Renal cortex interstitium (tissue), 11 donors: ENCODE measurements at regions not wholly inside any gene's neighbourhood (a gene's known extent, or its start where the extent isn't known, plus 50 kb on each side); places are given as distances from the start of the nearest gene placed in this dataset.

Experiments
- DNase-seq, 11 donors: peaks; one replicate each; pipeline ENCODE4 v3.0.0-alpha.2; 2013; ENCODE audit warnings: low read depth in 9 of 11, low spot score in 4 of 11; ENCODE audit errors: extremely low read depth in 1 of 11

DNA sequence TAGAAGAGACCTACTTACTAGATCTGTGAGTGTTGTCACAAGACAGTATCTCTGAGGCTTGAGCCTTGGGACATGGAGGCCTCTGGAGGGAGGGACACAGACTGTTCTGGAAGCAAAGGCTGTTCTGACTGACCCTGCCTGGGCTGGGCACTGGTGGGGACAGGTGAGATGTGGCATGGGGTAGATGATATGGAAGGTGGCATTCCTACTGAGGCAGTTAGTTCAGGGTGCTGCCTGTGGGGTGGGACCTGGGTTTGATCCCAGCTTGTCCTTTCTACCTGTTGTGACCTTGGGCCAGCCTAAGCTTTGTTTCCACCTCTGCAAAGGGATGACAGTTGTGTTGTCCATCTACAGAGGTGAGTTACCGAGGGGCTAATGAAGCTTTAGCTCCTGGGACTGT lies 140.2 kb downstream of the C9orf50 start:
- DNase-seq = no peak

DNA sequence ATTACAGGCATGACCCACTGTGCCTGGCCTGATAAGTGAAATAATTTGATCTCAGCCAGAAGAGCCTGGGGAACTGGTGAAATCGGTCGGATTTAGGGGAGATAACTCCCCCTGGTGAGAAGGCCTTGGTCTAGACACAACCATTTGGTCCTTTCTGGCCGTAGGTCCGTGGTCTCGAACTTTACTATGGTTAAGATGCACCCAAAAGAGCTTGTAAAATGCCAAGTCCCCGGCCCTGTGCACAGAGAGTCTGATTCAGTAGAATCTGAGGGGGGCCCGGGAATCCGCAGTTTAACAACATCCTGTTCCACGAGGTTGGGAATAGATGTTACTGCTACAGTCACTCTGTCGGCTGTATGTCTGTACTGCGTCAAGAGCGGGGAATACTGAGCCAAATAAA lies 140.7 kb downstream of the C9orf50 start:
- DNase-seq = no peak

DNA sequence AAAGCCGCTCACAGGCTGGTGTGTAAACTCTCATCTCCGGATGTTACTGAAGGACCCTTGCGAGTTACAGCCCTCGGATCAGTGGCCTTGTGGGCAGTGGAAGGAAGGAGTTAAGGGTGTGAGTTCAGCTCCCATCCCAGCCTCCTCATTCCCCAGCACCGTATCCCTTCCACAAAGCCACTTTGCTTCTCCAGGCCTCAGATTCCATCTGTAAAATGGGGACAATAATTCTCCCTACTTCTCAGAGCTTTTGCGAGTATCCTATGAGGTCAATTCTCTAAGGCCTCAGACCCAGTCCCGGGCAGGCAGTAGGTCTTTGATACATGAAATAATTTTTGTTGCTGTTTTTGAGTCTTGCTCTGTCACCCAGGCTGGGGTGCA lies 141.3 kb downstream of the C9orf50 start:
- no peak for DNase-seq

DNA sequence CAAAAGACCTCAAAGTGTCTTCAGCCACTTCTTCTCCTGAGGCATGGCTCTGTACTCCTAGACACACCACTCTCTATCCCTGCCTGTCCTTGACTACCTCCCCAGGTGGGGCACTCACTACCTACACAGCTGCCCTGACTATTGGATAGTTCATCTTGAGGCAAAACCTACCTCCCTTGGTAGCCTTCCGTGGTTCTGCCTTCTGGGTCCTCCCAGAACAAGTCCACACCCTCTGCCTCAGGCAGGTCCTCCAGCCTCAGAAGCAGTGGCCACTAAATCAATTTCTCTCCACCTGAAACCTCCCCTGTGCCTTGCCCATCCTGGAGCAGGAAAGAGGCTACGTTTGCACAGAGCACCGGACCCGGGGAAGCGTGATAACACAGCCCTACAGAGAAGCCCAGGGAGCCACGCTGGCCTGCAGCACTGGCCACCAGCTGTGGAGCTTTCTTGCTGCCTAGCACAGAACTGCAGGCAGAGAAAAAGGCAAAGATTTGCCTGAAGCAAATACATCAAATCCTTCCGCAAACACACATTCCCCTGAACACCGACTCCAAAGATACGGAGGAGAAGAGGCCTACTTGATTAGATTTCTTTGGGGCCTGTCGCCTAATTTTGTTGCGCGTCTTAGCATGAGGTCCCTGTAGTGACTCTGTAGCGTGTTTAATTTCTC lies 141.8 kb downstream of the C9orf50 start:
- no peak for DNase-seq

DNA sequence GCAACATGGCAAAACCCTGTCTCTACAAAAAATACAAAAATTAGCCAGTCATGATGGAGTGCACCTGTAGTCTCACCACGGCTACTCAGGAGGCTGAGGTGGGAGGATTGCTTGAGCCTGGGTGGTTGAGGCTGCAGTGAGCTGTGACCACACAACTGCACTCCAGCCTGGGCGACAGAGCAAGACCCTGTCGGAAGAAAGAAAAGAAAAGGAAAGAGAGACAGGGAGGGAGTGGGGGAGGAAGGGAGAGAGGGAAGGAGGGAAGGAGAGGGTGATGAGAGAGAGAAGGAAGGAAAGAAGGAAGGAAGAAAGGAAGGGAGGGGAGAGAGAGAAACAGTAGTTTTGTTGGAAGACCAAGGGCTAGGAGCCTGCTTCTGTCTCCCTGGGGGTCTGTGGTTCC lies 142.4 kb downstream of the C9orf50 start:
- DNase-seq = no peak

DNA sequence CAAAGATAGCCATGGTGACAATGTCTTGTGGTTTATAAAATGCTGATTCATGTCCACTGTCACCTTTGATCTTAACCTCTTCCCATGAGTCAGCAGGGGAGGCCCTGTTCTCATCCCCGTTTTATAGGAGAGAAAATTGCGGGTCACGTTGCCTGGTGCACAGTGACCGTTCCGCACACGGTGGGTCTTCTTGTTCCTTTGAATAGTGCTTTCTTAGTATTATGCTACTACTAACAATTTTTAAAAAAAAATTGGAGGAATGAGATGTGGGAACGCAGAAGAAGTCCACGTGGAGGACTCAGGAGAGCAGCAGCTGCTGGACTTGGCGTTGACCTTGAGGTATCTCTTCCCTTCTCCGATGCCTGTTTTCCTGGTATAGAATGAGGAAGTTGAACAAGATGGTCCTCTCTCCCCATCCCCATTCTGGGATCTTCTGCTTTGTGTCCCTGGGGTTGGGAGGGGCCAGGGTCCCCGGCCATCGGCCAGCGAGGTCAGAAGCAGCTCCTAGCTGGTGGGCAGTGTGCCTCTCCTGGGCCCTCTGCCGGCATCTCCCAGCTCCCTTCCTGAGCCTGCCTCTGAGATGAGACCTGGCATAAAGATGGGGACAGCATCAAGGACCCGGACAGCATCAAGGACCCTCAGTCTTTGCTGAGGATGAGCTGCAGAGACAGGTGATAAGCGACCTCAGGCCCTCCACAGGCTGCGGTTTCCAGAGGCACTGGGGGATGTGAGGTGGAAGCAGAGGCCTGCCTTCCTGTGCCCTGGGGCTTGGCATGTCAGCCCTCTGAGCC lies 143.9 kb downstream of the C9orf50 start:
- no peak for DNase-seq

DNA sequence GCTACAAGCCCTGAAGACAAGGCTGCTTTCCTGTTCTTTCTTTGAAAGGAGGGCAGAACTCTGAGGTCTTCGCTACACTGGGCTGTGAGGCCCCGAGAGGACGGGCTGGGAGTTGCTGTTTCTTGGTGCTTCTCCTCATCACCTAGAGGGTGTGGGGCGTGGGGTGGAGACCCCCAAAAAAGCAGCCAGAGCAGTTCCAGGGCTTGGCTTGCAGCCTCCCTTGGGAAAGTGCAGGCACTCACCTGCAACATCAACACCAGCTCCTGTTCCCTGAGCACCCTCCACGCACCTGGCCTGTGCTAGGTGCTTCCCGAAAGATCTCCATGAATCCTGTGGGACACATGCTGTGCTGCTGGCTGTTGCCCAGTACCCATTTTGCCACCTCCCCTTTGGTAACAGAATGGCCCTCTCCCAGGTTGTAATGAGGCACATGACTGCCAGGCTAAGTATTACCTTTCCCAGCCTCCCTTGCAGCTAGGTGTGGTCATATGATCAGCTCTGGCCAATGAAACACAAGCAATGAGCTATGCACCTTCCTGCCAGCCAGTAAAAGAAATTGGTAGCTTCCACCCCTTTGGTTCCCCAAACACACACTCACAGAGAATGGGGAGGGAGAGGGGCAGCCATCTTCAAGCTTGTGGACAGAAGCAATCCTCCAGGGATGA lies 146.0 kb downstream of the C9orf50 start:
- DNase-seq = no peak

DNA sequence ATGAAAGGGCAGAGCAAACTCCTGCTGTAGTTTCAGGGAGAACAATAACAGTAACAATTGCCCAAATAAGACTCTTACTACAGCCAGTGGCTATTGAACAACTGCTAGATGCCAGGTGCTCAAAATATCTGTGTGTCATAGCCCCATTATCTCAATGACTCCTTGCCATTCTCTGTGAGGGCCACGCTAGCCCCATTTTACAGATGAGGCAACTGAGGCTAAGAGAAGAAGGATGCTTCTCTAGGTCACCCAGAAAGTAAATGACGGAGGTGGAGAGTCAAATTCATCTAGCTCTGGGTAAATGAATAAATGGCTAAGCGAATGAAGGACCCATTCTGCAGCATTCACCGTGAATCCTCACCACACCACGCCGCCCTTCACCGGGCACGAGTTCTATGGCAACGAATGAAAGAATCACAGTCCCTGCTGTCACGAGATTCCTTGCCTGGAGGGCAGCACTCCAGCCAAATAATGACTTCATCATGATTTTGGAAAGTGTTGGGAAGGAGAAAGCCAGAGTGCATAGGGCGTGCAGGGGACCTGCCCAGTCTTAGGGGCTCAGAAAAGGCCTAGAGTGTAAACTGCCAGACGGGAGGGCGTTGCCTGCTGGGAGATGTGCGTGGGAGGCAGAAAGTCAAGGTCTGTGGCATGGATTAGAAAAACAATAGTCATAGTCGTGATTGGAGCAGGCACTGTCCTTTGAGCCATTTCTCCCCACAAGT lies 147.2 kb downstream of the C9orf50 start:
- no peak for DNase-seq

DNA sequence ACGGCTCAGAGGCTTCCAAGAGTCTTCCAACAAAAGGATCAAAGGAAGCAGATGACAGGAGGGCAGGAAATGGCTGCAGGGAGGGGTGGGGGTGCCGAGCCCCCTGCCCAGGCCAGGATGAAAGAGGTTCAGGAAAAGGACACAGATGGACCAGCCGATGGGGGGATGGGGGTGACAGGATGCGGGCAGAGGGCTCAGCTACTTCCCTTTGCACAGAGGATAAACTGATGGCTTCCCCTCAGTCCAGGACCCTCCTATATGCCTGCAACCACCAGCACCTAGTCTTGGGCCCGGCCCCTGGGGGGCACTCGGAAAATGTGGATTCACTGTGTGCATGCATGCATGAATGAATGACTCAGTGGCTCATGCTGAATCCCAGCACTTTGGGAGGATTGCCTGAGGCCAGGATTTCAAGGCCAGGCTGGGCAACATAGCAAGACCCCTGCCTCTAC lies 148.2 kb downstream of the C9orf50 start:
- DNase-seq = no peak

DNA sequence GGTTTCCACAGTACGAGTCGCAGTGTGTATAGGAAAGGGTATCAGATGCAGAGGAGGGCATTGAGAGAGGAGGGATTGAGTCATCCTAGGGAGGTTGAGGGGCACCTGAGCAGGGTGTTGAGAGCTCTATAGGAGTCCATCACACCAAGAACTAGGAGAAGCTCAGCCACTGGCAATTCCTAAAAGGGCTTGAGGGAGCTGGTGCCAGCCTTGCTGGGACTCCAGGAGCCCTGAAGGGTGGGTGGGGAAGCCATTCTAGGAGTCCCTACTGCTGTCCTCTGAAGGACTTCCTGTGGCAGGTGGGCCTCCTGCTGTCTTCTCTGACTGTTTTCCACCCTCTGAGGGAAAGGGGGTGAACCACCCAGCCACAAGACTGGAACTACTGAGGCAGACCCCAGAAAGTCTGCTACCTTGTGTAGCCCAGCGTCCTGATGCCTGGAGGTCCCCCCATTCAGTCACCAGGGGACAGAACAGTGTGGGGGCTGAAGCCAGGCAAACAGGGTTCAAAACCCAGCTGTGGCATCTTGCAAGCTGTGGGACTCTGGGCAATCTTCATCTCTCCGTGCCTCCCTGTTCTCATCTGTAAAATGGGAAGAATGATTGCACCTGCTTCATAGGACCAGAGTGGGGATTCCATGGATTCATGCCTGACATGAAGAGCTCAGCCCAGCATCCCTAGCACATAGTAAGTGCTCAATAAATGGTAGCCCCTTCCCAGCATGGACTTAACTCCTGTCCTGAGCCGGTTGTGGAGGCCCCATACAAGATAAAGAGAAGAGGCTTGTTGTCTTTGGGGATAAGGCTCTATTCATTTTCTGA lies 149.5 kb downstream of the C9orf50 start:
- no peak for DNase-seq

DNA sequence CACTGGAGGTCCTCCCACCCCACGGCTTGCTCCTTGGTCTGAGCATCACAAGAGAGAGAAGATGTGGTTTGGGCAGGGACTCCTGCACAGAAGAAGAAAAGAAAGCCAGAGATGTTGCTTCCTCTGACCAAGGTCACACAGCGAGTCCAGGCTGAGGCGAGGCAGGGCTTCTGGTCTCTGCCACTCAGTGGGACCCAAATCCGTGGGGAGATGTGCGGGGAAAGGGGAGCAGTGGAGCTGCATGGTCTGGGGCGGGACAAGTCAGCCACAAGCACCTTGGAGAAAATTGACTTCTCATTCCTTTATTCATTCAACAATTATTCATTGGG lies 150.9 kb downstream of the C9orf50 start:
- no peak for DNase-seq

DNA sequence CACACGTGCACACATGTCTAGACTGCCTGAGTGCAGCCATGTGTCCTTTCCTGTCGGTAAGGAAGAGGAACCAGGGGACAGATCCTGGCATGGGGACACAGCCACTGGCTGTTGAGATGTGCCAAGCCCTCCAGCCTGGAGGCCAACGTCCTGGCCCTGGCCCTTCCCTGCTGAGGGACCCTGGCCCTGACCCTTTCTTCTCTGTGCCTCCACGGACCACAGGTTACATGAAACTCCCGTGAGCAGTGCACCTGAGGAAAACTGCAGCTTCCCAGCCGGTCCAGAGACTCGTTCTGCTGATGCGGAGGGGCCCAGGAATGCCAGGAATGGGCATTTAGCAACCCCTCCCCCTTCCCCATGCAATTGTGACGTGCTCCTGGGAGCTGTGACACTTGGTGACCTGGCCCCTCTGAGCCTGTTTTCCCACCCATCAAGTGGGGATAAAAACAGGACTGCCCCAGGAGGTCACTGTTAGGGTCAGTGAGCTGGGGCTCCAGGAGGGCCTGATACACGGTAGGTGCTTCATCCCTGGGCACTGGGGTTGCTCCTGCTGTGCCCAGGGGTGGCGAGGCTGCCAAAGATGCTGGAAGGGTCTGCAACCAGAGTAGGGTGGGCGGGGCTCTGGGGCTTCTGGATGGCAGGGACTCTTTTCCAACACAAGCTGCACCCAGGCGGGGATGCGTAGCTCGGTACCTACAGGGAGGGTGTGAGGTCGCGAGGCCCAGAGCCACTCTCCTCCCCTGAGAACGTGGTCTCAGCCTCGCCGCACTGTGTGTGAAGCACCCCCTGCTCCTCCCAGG lies 151.5 kb downstream of the C9orf50 start:
- no peak for DNase-seq

DNA sequence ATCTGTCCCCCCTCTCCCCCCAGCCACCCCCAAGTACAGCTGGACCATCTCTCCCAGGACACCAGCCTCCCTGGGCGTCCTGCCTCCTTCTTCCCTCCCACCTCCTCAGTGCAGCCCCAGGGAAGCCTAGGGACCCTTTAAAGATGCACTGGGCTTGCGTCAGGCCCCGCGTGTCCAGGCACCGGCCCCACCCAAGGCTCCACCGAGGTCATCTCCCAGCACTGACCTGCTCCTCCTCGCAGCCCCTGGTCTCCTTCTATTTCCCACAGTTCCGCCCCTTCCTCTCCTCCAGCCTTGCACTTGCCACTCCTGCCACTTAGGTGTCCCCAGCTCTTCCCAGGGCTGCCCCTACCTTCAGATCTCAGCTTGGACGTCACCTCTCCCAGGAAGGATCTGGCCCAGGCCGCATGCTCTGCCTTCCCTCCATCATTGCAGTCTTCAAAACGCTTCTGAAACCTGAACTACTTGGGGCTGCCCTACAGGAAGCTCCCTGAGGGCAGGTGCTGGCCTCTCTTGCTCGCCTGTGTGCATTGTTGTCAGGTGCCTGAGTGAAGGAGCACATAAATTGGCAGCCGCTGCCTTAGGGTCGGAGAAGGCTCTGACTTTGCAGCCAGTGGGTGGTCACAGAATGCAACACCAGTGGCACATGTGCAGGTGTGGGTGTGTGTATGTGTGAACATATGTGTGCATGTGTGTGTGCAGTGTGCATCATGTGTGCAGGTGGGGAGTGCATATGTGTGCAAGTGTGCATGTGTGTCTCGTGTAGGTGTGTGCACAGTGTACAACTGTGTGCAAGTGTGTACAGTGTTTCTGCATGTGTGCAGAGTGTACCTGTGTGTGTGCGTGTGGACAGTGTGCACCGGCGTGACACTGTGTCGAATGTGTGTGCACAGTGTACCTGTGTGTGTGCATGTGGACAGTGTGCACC lies 152.9 kb downstream of the C9orf50 start:
- no peak for DNase-seq

DNA sequence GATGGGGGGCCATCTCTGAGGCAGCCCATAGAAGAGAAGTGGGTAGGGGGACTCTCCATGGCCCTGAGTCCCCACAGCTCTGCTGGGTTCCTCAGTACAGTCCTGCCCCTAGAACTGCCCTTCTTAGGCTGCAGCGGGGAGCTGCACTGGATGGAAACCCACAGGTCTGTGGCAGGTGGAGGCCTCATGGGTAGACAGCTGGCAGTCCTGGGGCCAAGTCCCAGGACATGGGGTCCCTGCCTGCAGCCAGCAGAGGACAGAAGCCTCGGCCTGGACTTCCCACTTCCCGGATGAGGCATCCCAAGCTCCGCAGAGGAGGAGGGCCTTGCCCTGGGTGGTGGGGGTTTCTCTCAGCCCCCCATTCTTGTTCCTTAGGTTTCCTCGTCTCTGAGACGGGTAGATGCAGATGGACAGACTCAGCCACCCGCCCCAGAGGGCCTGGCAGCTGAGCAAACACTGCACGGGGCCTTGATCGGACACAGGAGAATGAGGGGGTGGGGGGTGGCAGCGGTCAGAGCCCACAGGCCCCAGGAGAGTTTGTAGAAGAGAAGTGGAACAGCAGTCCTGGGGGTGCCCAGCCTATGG lies 153.8 kb downstream of the C9orf50 start:
- no peak for DNase-seq

DNA sequence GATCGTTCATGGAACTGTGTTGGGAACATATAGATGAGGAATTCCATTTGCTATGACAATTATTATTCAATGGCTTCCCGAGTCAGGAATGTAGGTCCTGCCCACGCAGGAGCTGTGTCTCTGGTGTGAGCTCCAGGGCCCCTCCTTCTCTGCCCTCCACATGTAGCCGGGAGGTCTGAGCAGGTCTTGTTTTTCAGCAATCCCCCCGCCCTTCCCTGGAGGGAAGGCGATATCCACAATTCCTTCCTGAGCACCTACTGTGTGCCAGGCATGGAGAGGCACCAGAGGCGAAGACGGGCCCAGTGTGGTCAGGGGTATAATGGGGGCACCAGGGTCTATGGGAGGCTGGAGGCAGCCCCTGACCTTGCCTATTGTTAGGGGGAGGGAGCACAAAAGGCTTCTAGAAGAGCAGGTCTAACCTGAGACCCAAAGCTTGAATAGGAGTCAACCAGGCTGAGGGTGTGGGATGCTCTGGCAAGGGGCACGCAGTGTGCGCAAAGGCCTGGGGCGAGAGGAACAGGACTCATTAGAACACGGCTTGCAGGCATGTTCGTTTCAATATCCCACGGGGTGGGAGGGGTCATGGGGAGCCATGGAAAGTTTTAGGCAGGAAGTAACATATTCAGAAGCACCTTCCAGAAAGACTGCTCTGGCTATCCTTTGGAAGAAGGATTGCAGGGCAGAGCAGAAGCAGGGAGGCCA lies 154.9 kb downstream of the C9orf50 start:
- DNase-seq = no peak
